ENCODE measurements at regions not wholly inside any gene's neighbourhood (a gene's known extent, or its start where the extent isn't known, plus 50 kb on each side); places are given as distances from the start of the nearest gene placed in this dataset.

DNA sequence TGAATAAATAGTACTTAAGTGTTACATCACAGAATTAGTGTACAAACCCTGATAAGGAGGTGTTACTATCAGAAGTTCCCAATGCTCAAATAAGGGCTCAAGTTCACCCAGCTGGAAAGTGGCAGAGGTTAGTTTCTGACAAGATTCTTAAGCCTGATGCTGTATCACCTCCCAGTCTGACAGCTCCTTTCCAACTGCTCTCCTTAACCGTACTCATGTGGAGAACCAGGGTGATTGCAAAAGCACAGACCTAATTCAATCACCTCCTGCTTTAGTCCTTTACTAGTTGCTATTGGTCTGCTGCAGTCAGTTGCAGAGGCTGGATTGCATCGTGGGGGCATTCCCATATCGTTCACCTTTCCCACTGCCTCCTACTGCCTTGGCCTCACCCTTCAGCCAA, 100.4 kb upstream of the ZNF618 start:
- TF ChIP-seq, protein P1, sequence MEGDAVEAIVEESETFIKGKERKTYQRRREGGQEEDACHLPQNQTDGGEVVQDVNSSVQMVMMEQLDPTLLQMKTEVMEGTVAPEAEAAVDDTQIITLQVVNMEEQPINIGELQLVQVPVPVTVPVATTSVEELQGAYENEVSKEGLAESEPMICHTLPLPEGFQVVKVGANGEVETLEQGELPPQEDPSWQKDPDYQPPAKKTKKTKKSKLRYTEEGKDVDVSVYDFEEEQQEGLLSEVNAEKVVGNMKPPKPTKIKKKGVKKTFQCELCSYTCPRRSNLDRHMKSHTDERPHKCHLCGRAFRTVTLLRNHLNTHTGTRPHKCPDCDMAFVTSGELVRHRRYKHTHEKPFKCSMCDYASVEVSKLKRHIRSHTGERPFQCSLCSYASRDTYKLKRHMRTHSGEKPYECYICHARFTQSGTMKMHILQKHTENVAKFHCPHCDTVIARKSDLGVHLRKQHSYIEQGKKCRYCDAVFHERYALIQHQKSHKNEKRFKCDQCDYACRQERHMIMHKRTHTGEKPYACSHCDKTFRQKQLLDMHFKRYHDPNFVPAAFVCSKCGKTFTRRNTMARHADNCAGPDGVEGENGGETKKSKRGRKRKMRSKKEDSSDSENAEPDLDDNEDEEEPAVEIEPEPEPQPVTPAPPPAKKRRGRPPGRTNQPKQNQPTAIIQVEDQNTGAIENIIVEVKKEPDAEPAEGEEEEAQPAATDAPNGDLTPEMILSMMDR (conservative IDR thresholded peaks at IDR 0.05; ENCODE audit: low read depth, low read length): no peak
- TF ChIP-seq MAFK (IDR thresholded peaks at IDR 0.05; ENCODE audit: low read depth, low read length) (no peak), POLR2A (IDR thresholded peaks at IDR 0.05; ENCODE audit: low read depth, low read length) (no peak), RAD21 (IDR thresholded peaks at IDR 0.05; ENCODE audit: low read length) (no peak), SMC3 (IDR thresholded peaks at IDR 0.05; ENCODE audit: low read depth, low read length) (no peak), CEBPB (IDR thresholded peaks at IDR 0.05; ENCODE audit: low read depth, low read length) (no peak), MXI1 (IDR thresholded peaks at IDR 0.05; ENCODE audit: borderline replicate concordance, low read depth, low read length) (no peak), RCOR1 (IDR thresholded peaks at IDR 0.05; ENCODE audit: insufficient replicate concordance, low read length) (no peak)
- TF ChIP-seq, protein P2, sequence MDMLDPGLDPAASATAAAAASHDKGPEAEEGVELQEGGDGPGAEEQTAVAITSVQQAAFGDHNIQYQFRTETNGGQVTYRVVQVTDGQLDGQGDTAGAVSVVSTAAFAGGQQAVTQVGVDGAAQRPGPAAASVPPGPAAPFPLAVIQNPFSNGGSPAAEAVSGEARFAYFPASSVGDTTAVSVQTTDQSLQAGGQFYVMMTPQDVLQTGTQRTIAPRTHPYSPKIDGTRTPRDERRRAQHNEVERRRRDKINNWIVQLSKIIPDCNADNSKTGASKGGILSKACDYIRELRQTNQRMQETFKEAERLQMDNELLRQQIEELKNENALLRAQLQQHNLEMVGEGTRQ (IDR thresholded peaks at IDR 0.05; ENCODE audit: low read depth, low read length): no peak

Data from IMR-90 (cell line).